H9 (cell line): ENCODE measurements at regions not wholly inside any gene's neighbourhood (a gene's known extent, or its start where the extent isn't known, plus 50 kb on each side); places are given as distances from the start of the nearest gene placed in this dataset.

Source experiments
- DNase-seq: peaks from one replicate; pipeline ENCODE4 v3.0.0-alpha.2; 2017
- H2AFZ ChIP-seq: one replicate; pipeline ENCODE4 v1.6.1; 2013; ENCODE audit warnings: mild to moderate bottlenecking, low read length, control low read depth, moderate library complexity
- H2AK5ac ChIP-seq: 2 replicates; pipeline ENCODE4 v1.6.1; 2013; ENCODE audit warnings: low read length, control low read depth, mixed read lengths; ENCODE audit not compliant: insufficient read length
- H2BK120ac ChIP-seq: one replicate; pipeline ENCODE4 v1.6.1; 2013; ENCODE audit warnings: low read depth, mild to moderate bottlenecking, low read length, control low read depth, inconsistent platforms; ENCODE audit not compliant: poor library complexity, severe bottlenecking
- H2BK12ac ChIP-seq: 2 replicates; pipeline ENCODE4 v1.6.1; 2013; ENCODE audit warnings: low read length, control low read depth, mixed read lengths, low read depth; ENCODE audit not compliant: insufficient read length
- H2BK15ac ChIP-seq: 2 replicates; pipeline ENCODE4 v1.6.1; 2013; ENCODE audit warnings: low read depth, low read length, control low read depth
- H2BK20ac ChIP-seq: one replicate; pipeline ENCODE4 v1.6.1; 2013; ENCODE audit warnings: low read depth, mild to moderate bottlenecking, low read length, control low read depth, inconsistent platforms; ENCODE audit not compliant: poor library complexity, severe bottlenecking
- H2BK5ac ChIP-seq: 2 replicates; pipeline ENCODE4 v1.6.1; 2013; ENCODE audit warnings: low read length, control low read depth, mixed read lengths; ENCODE audit not compliant: insufficient read length
- H3K14ac ChIP-seq: 2 replicates; pipeline ENCODE4 v1.6.1; 2013; ENCODE audit warnings: low read length, control low read depth; ENCODE audit not compliant: insufficient read depth
- H3K18ac ChIP-seq: 2 replicates; pipeline ENCODE4 v1.6.1; 2013; ENCODE audit warnings: low read depth, mild to moderate bottlenecking, mixed read lengths, low read length, control low read depth; ENCODE audit not compliant: insufficient read length
- H3K23ac ChIP-seq: 2 replicates; pipeline ENCODE4 v1.6.1; 2013; ENCODE audit warnings: low read length, control low read depth, mixed read lengths, low read depth; ENCODE audit not compliant: insufficient read length
- H3K23me2 ChIP-seq: 2 replicates; pipeline ENCODE4 v1.6.1; 2013; ENCODE audit warnings: low read depth, mild to moderate bottlenecking, mixed read lengths, low read length, control low read depth; ENCODE audit not compliant: insufficient read length, poor library complexity, severe bottlenecking
- H3K27ac ChIP-seq: 2 replicates; pipeline ENCODE4 v1.5.1; 2013; ENCODE audit warnings: low read length, control low read depth, mixed read lengths, low read depth; ENCODE audit not compliant: insufficient read length
- H3K27me3 ChIP-seq: 2 replicates; pipeline ENCODE4 v1.6.1; 2013; ENCODE audit warnings: low read length, control low read depth, inconsistent platforms; ENCODE audit not compliant: insufficient read depth
- H3K4ac ChIP-seq: 2 replicates; pipeline ENCODE4 v1.6.1; 2013; ENCODE audit warnings: low read depth, mild to moderate bottlenecking, control low read depth, inconsistent platforms, low read length, moderate library complexity
- H3K4me1 ChIP-seq: 2 replicates; pipeline ENCODE4 v1.6.1; 2013; ENCODE audit warnings: low read length, control low read depth, inconsistent platforms; ENCODE audit not compliant: insufficient read depth
- H3K4me2 ChIP-seq: 2 replicates; pipeline ENCODE4 v1.6.1; 2013; ENCODE audit warnings: low read length, control low read depth, mixed read lengths; ENCODE audit not compliant: insufficient read length, insufficient read depth
- H3K56ac ChIP-seq: 2 replicates; pipeline ENCODE4 v1.6.1; 2013; ENCODE audit warnings: low read depth, mild to moderate bottlenecking, mixed read lengths, low read length, control low read depth; ENCODE audit not compliant: insufficient read length
- H3K79me1 ChIP-seq: 2 replicates; pipeline ENCODE4 v1.6.1; 2013; ENCODE audit warnings: low read depth, mild to moderate bottlenecking, moderate library complexity, low read length, control low read depth, inconsistent platforms; ENCODE audit not compliant: insufficient read depth, poor library complexity, severe bottlenecking
- H3K79me2 ChIP-seq: 2 replicates; pipeline ENCODE4 v1.6.1; 2013; ENCODE audit warnings: low read length, control low read depth, inconsistent platforms; ENCODE audit not compliant: insufficient read depth
- H3K9ac ChIP-seq: 2 replicates; pipeline ENCODE4 v1.6.1; 2013; ENCODE audit warnings: low read length, control low read depth, mixed read lengths; ENCODE audit not compliant: insufficient read length; ENCODE audit errors: extremely low read depth
- H3K9me3 ChIP-seq: one replicate; pipeline ENCODE4 v1.6.1; 2013; ENCODE audit warnings: low read depth, low read length, inconsistent platforms; ENCODE audit not compliant: control insufficient read depth
- H3T11ph ChIP-seq: one replicate; pipeline ENCODE4 v1.6.1; 2013; ENCODE audit warnings: mild to moderate bottlenecking, low read length, control low read depth, inconsistent platforms
- H4K20me1 ChIP-seq: one replicate; pipeline ENCODE4 v1.6.1; 2013; ENCODE audit not compliant: control insufficient read depth, insufficient read length, insufficient read depth
- H4K5ac ChIP-seq: 2 replicates; pipeline ENCODE4 v1.6.1; 2013; ENCODE audit warnings: low read depth, mild to moderate bottlenecking, mixed read lengths, low read length, control low read depth; ENCODE audit not compliant: insufficient read length
- H4K8ac ChIP-seq: replicated peaks from 2 replicates; pipeline ENCODE4 v1.6.1; 2013; ENCODE audit warnings: low read length, control low read depth, mixed read lengths, low read depth; ENCODE audit not compliant: insufficient read length
- H4K91ac ChIP-seq: 2 replicates; pipeline ENCODE4 v1.6.1; 2013; ENCODE audit warnings: low read depth, mild to moderate bottlenecking, moderate library complexity, mixed read lengths, low read length, control low read depth; ENCODE audit not compliant: insufficient read length
- H3K27ac Mint-ChIP-seq, 3 experiments: 2 replicates in 2 of 3; 3 replicates in 1 of 3; pipeline ENCODE4 v1.8.0; 2020 to 2021; ENCODE audit warnings: mixed read lengths in 3 of 3, mild to moderate bottlenecking in 1 of 3, moderate library complexity in 1 of 3
- H3K27me3 Mint-ChIP-seq: 2 replicates; pipeline ENCODE4 v1.8.0; 2021; ENCODE audit warnings: low read depth, mild to moderate bottlenecking, moderate library complexity, mixed read lengths
- H3K36me3 Mint-ChIP-seq, 3 experiments: 2 replicates in 2 of 3; 3 replicates in 1 of 3; pipeline ENCODE4 v1.8.0; 2020 to 2021; ENCODE audit warnings: low read depth in 3 of 3, mixed read lengths in 3 of 3; ENCODE audit not compliant: insufficient read depth in 1 of 3
- H3K4me1 Mint-ChIP-seq, 2 experiments: 2 replicates each; pipeline ENCODE4 v1.8.0; 2020; ENCODE audit warnings: mixed read lengths in 2 of 2
- H3K4me3 Mint-ChIP-seq, 2 experiments: 2 replicates in 1 of 2; 3 replicates in 1 of 2; pipeline ENCODE4 v1.8.0; 2020 to 2021; ENCODE audit warnings: mild to moderate bottlenecking in 2 of 2, mixed read lengths in 2 of 2, moderate library complexity in 1 of 2
- H3K9me3 Mint-ChIP-seq, 2 experiments: 2 replicates in 1 of 2; 3 replicates in 1 of 2; pipeline ENCODE4 v1.8.0; 2020; ENCODE audit warnings: mild to moderate bottlenecking in 2 of 2, mixed read lengths in 2 of 2, moderate library complexity in 1 of 2
- WGBS: extraction: QIAGEN DNeasy Blood & Tissue Kit; methylation state at CpG from one replicate; pipeline ENCODE4 v1.1.7; 2013; ENCODE audit warnings: missing lambda C conversion rate, low lambda C conversion rate, mixed read lengths; ENCODE audit not compliant: insufficient read length; ENCODE audit errors: extremely low coverage; 5-methylcytosine and 5-hydroxymethylcytosine counted together
- TF ChIP-seq, protein P1 (sequence below): fragments of 200-600 bp; sonication (generic); conservative IDR thresholded peaks from 3 replicates; pipeline ENCODE4 v1.8.0; 2021; ENCODE audit warnings: antibody characterized with exemption, mild to moderate bottlenecking

- Histone ChIP-seq H4K8ac (no peak overlapping the region), H4K91ac (no peak overlapping the region), H2BK120ac (no peak overlapping the region), H3K23me2 (no peaks in the 10 kb centered on the region), H3K4me2 (no peak overlapping the region), H2AK5ac (no peak overlapping the region), H3K79me1 (no peaks in the 10 kb centered on the region), H2BK20ac (no peak overlapping the region), H2AFZ (no peak overlapping the region), H3K79me2 (no peaks in the 10 kb centered on the region), H3K27me3 (no peaks in the 10 kb centered on the region), H3K27ac (no peak overlapping the region), H3T11ph (no peak overlapping the region), H3K56ac (no peak overlapping the region), H3K4me1 (no peaks in the 10 kb centered on the region), H3K9ac (no peak overlapping the region), H3K4ac (no peak overlapping the region), H4K5ac (no peak overlapping the region), H3K23ac (no peak overlapping the region), H2BK15ac (no peak overlapping the region), H2BK5ac (no peak overlapping the region), H3K18ac (no peak overlapping the region), H4K20me1 (no peaks in the 10 kb centered on the region), H3K14ac (no peak overlapping the region), H2BK12ac (no peak overlapping the region), H3K9me3 (no peaks in the 10 kb centered on the region)
- WGBS: no CpG with 5 or more reads among the region's 4 CpGs
- TF ChIP-seq, protein P1, sequence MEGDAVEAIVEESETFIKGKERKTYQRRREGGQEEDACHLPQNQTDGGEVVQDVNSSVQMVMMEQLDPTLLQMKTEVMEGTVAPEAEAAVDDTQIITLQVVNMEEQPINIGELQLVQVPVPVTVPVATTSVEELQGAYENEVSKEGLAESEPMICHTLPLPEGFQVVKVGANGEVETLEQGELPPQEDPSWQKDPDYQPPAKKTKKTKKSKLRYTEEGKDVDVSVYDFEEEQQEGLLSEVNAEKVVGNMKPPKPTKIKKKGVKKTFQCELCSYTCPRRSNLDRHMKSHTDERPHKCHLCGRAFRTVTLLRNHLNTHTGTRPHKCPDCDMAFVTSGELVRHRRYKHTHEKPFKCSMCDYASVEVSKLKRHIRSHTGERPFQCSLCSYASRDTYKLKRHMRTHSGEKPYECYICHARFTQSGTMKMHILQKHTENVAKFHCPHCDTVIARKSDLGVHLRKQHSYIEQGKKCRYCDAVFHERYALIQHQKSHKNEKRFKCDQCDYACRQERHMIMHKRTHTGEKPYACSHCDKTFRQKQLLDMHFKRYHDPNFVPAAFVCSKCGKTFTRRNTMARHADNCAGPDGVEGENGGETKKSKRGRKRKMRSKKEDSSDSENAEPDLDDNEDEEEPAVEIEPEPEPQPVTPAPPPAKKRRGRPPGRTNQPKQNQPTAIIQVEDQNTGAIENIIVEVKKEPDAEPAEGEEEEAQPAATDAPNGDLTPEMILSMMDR: no peak
- H3K9me3 Mint-ChIP-seq: no peaks in the 10 kb centered on the region
- no peak for DNase-seq
- no peaks in the 10 kb centered on the region for H3K36me3 Mint-ChIP-seq
- no peak overlapping the region for H3K4me3 Mint-ChIP-seq
- H3K4me1 Mint-ChIP-seq: peaks cover 6 to 9% of the 10 kb centered on the region in 2 experiments
- no peaks in the 10 kb centered on the region for H3K27me3 Mint-ChIP-seq
- no peak overlapping the region for H3K27ac Mint-ChIP-seq
These were observed 439.1 kb downstream of the METTL15 start for GRCh38 chr11:28547321-28547741.
